ENCODE measurements at regions not wholly inside any gene's neighbourhood (a gene's known extent, or its start where the extent isn't known, plus 50 kb on each side); places are given as distances from the start of the nearest gene placed in this dataset.

DNA sequence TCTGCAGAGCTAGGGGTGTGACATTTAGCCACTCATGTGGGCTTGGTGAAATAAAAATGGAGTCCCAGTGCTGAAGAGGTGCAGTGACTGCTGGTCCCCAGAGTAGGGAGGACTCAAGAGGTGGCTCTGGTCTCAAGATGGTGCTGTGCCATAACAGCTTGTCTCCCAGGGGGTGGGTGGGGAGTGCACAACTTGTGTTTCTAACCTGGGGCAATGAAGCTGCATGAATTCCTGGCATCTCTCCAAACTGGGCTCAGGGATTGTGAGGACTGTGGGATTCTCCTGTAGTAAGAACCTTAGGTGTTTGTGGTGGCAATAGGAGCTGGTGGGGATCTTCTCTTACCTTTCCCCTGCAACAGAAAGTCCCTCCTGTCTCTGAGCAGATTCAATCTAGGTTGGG lies 278.9 kb upstream of the SFRP2 start:
- H3K4me1 Mint-ChIP-seq: no peaks in the 10 kb centered on the region
- no peak overlapping the region for H3K27ac Mint-ChIP-seq
- CTCF ChIA-PET (ENCODE audit: partially characterized antibody): no interaction called here
- Histone ChIP-seq H3K4me1 (ENCODE audit: insufficient read depth, low read length) (no peaks in the 10 kb centered on the region), H3K4me3 (ENCODE audit: low read length in 2 of 2) (no peak overlapping the region), H3K27me3 (ENCODE audit: insufficient read depth, low read length) (no peaks in the 10 kb centered on the region), H3K36me3 (ENCODE audit: insufficient read depth, low read length) (no peaks in the 10 kb centered on the region), H3K9me3 (ENCODE audit: control insufficient read depth in 1 of 2, low read length in 2 of 2) (no peaks in the 10 kb centered on the region), H3K27ac (ENCODE audit: low read depth, low read length) (no peak overlapping the region)
- POLR2A ChIA-PET (ENCODE audit: partially characterized antibody): no interaction called here
- H3K9me3 Mint-ChIP-seq: peaks cover 7 to 35% (median 22%) of the 10 kb centered on the region in 8 donors
- intact Hi-C loops (cut with micrococcal nuclease): no loop called here
- H3K27me3 Mint-ChIP-seq: peaks cover 1 to 7% of the 10 kb centered on the region in 2 donors
- no peak overlapping the region for H3K4me3 Mint-ChIP-seq
- H3K36me3 Mint-ChIP-seq: peaks cover 0 to 4% of the 10 kb centered on the region in 2 donors
- no peak for DNase-seq

DNA sequence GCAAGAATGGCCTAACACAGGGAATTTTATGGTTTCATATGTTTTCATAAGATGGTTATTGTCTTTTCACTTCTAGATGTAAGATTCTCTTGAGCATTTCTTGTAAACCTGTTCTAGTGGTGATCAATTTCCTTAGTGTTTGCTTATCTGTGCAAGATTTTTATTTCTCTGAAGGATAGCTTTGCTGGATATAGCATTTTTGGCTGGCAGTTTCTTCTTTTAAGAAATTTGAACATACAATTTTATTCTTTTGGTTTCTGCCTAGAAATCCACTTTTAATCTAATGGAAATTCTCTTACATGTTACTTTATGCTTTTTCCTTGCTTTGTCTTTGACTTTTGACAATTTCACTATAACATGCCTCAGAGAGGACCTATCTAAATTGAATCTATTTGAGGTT lies 276.5 kb upstream of the SFRP2 start:
- Histone ChIP-seq H3K4me3 (ENCODE audit: low read length in 2 of 2) (no peak overlapping the region), H3K27me3 (ENCODE audit: insufficient read depth, low read length) (no peaks in the 10 kb centered on the region), H3K4me1 (ENCODE audit: insufficient read depth, low read length) (no peaks in the 10 kb centered on the region), H3K9me3 (ENCODE audit: control insufficient read depth in 1 of 2, low read length in 2 of 2) (peaks cover 0 to 4% of the 10 kb centered on the region in 2 donors), H3K27ac (ENCODE audit: low read depth, low read length) (no peak overlapping the region), H3K36me3 (ENCODE audit: insufficient read depth, low read length) (no peaks in the 10 kb centered on the region)
- Mint-ChIP-seq H3K27me3 (peaks cover 0 to 3% of the 10 kb centered on the region in 2 donors), H3K36me3 (peaks cover 0 to 4% of the 10 kb centered on the region in 2 donors), H3K9me3 (peaks cover 6 to 35% (median 22%) of the 10 kb centered on the region in 8 donors), H3K4me1 (no peaks in the 10 kb centered on the region), H3K27ac (no peak overlapping the region), H3K4me3 (no peak overlapping the region)
- intact Hi-C loops (cut with micrococcal nuclease): no loop called here
- no peak for DNase-seq
- ChIA-PET POLR2A (ENCODE audit: partially characterized antibody) (no interaction called here), CTCF (ENCODE audit: partially characterized antibody) (no interaction called here)

DNA sequence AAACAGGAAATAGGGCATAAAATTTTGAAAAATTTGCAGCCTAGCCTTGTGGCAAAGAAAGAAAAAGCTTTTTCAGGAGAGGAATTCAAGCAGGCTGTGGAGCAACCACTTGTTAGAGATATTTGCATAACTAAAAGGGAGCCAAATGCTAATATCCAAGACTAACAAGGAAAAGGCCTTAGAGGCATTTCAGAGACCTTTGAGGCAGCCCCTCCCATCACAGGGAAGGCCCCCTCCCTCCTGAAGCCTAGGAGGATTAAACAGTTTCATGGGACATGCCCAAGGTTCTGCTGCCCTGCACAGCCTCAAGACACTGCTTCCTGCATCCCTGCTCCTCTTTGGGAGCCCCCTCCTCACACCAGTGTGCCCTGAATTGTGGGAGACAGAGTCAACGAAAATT lies 275.4 kb upstream of the SFRP2 start:
- CTCF ChIA-PET (ENCODE audit: partially characterized antibody): no interaction called here
- Mint-ChIP-seq H3K27ac (no peak overlapping the region), H3K4me1 (no peaks in the 10 kb centered on the region), H3K27me3 (peaks cover 0 to 3% of the 10 kb centered on the region in 2 donors), H3K36me3 (peaks cover 0 to 4% of the 10 kb centered on the region in 2 donors), H3K4me3 (no peak overlapping the region), H3K9me3 (peaks cover 6 to 35% (median 22%) of the 10 kb centered on the region in 8 donors)
- POLR2A ChIA-PET (ENCODE audit: partially characterized antibody): no interaction called here
- Histone ChIP-seq H3K27me3 (ENCODE audit: insufficient read depth, low read length) (no peaks in the 10 kb centered on the region), H3K9me3 (ENCODE audit: control insufficient read depth in 1 of 2, low read length in 2 of 2) (peaks cover 0 to 4% of the 10 kb centered on the region in 2 donors), H3K36me3 (ENCODE audit: insufficient read depth, low read length) (no peaks in the 10 kb centered on the region), H3K27ac (ENCODE audit: low read depth, low read length) (no peak overlapping the region), H3K4me3 (ENCODE audit: low read length in 2 of 2) (no peak overlapping the region), H3K4me1 (ENCODE audit: insufficient read depth, low read length) (no peaks in the 10 kb centered on the region)
- no peak for DNase-seq
- intact Hi-C loops (cut with micrococcal nuclease): no loop called here

DNA sequence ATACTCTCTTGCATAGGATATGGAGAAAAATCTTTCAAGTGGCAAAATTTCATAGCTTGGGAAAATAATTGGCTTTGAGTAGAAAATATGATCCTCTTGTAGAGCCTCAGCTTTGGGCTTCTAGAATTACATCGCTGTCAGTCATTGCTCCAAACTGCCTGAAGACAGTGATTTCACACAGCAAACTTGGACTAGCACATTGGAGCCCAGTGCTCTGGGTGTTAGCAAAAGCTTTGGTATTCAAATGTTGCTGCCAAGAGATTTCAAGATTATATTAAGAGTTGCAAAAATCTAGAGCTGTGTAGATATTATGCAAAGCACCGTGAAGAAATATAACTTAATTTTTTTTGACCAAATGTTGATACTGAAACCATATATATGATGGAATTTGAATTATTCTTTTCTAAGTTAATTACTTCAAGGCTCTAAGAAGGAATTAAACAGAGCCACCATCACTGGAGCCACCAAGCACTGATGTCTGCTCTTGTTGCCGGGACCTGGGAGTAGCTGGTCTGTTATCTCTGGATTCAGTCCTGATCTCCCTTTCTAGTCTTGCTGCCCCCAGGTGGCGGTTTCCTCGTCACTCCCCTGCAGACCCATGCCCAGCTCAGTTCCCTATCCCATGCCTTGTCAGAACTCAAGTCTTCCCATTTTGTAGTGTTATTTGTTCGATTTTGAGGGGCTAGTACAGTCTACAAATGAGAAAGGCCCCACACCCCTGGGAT lies 260.7 kb upstream of the SFRP2 start:
- CTCF ChIA-PET (ENCODE audit: partially characterized antibody): interaction anchor here (1.1 to 1.5 kb wide), 2 partner anchors 10 to 264 kb away, joined by 3 to 6 read pairs; no protein-coding TSS in a partner anchor
- no peaks in the 10 kb centered on the region for H3K27me3 ChIP-seq (ENCODE audit: insufficient read depth, low read length)
- H3K36me3 Mint-ChIP-seq: no peaks in the 10 kb centered on the region
- POLR2A ChIA-PET (ENCODE audit: partially characterized antibody): no interaction called here
- H3K9me3 Mint-ChIP-seq: peaks cover 2 to 21% (median 15%) of the 10 kb centered on the region in 8 donors
- no peaks in the 10 kb centered on the region for H3K4me1 ChIP-seq (ENCODE audit: insufficient read depth, low read length)
- peaks cover 2 to 6% of the 10 kb centered on the region in 2 donors for H3K27me3 Mint-ChIP-seq
- H3K4me3 Mint-ChIP-seq: no peak overlapping the region
- no peak overlapping the region for H3K4me3 ChIP-seq (ENCODE audit: low read length in 2 of 2)
- intact Hi-C loops (cut with micrococcal nuclease): no loop called here
- H3K4me1 Mint-ChIP-seq: peaks cover 0 to 2% (median 0%) of the 10 kb centered on the region in 4 donors
- no peaks in the 10 kb centered on the region for H3K9me3 ChIP-seq (ENCODE audit: control insufficient read depth in 1 of 2, low read length in 2 of 2)
- H3K36me3 ChIP-seq (ENCODE audit: insufficient read depth, low read length): no peaks in the 10 kb centered on the region
- no peak overlapping the region for H3K27ac ChIP-seq (ENCODE audit: low read depth, low read length)
- no peak overlapping the region for H3K27ac Mint-ChIP-seq
- no peak for DNase-seq

GRCh38 chr4:154047733-154048132 lies 258.9 kb upstream of the SFRP2 start:
- no peaks in the 10 kb centered on the region for H3K27me3 ChIP-seq (ENCODE audit: insufficient read depth, low read length)
- H3K36me3 Mint-ChIP-seq: no peaks in the 10 kb centered on the region
- ChIA-PET POLR2A (ENCODE audit: partially characterized antibody) (no interaction called here), CTCF (ENCODE audit: partially characterized antibody) (no interaction called here)
- H3K9me3 Mint-ChIP-seq: peaks cover under 1 to 5% (median 3%) of the 10 kb centered on the region in 8 donors
- H3K27ac Mint-ChIP-seq: no peak overlapping the region
- H3K27me3 Mint-ChIP-seq: peaks cover 2 to 6% of the 10 kb centered on the region in 2 donors
- H3K9me3 ChIP-seq (ENCODE audit: control insufficient read depth in 1 of 2, low read length in 2 of 2): no peaks in the 10 kb centered on the region
- no peak overlapping the region for H3K4me3 ChIP-seq (ENCODE audit: low read length in 2 of 2)
- H3K4me1 ChIP-seq (ENCODE audit: insufficient read depth, low read length): no peaks in the 10 kb centered on the region
- no peaks in the 10 kb centered on the region for H3K36me3 ChIP-seq (ENCODE audit: insufficient read depth, low read length)
- peaks cover 0 to 2% (median 0%) of the 10 kb centered on the region in 4 donors for H3K4me1 Mint-ChIP-seq
- intact Hi-C loops (cut with micrococcal nuclease): no loop called here
- no peak overlapping the region for H3K4me3 Mint-ChIP-seq
- DNase-seq: no peak
- no peak overlapping the region for H3K27ac ChIP-seq (ENCODE audit: low read depth, low read length)

DNA sequence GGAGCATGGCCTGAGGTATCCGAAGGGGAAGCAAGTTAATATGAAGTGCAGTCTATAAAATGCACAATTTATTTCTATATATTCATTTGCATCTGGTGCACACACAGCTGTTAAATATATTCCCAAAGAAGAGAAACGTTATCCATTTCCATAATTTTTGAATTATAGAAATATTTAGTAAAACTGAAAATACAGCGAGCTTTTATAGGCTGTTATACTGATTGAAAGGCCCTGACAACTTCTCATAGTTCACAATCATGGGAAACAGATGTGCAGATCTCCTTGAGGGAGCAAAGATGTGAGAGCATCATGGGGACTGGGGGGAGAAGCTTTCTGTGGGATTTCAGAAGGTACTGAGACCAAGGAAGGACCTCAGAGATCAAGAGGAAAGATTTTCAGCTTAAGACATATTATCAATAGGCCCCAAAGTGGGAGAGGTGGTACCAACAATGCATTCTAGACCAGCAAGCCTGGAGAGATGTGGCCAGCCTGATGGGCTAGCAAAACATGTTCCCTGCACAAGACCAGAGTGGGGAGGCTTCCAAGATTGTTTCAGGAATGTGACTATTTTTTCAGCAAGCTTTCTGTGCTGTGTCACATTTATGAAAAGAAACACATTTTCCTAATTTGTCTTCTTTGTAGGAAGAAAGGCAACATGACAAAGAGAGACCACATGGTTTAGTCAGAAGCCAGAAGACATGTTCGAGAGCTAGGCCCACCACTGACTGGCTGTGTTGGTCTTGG lies 256.0 kb upstream of the SFRP2 start:
- CTCF ChIA-PET (ENCODE audit: partially characterized antibody): no interaction called here
- Histone ChIP-seq H3K9me3 (ENCODE audit: control insufficient read depth in 1 of 2, low read length in 2 of 2) (no peaks in the 10 kb centered on the region), H3K4me3 (ENCODE audit: low read length in 2 of 2) (no peak overlapping the region), H3K27ac (ENCODE audit: low read depth, low read length) (no peak overlapping the region), H3K36me3 (ENCODE audit: insufficient read depth, low read length) (no peaks in the 10 kb centered on the region), H3K4me1 (ENCODE audit: insufficient read depth, low read length) (no peaks in the 10 kb centered on the region), H3K27me3 (ENCODE audit: insufficient read depth, low read length) (no peaks in the 10 kb centered on the region)
- Mint-ChIP-seq H3K27me3 (peaks cover under 1 to 9% of the 10 kb centered on the region in 2 donors), H3K4me1 (peaks cover 0 to 2% (median 0%) of the 10 kb centered on the region in 4 donors), H3K36me3 (no peaks in the 10 kb centered on the region), H3K9me3 (no peaks in the 10 kb centered on the region), H3K4me3 (no peak overlapping the region), H3K27ac (no peak overlapping the region)
- no peak for DNase-seq
- intact Hi-C loops (cut with micrococcal nuclease): no loop called here
- POLR2A ChIA-PET (ENCODE audit: partially characterized antibody): no interaction called here

GRCh38 chr4:154044108-154044531 lies 255.2 kb upstream of the SFRP2 start:
- no peaks in the 10 kb centered on the region for H3K9me3 Mint-ChIP-seq
- POLR2A ChIA-PET (ENCODE audit: partially characterized antibody): no interaction called here
- intact Hi-C loops (cut with micrococcal nuclease): no loop called here
- CTCF ChIA-PET (ENCODE audit: partially characterized antibody): no interaction called here
- Histone ChIP-seq H3K36me3 (ENCODE audit: insufficient read depth, low read length) (no peaks in the 10 kb centered on the region), H3K27ac (ENCODE audit: low read depth, low read length) (no peak overlapping the region), H3K27me3 (ENCODE audit: insufficient read depth, low read length) (no peaks in the 10 kb centered on the region), H3K4me3 (ENCODE audit: low read length in 2 of 2) (no peak overlapping the region), H3K9me3 (ENCODE audit: control insufficient read depth in 1 of 2, low read length in 2 of 2) (no peaks in the 10 kb centered on the region), H3K4me1 (ENCODE audit: insufficient read depth, low read length) (no peaks in the 10 kb centered on the region)
- H3K27me3 Mint-ChIP-seq: peaks cover 0 to 9% of the 10 kb centered on the region in 2 donors
- no peaks in the 10 kb centered on the region for H3K36me3 Mint-ChIP-seq
- H3K4me1 Mint-ChIP-seq: peaks cover 0 to 2% (median 0%) of the 10 kb centered on the region in 4 donors
- no peak overlapping the region for H3K27ac Mint-ChIP-seq
- H3K4me3 Mint-ChIP-seq: no peak overlapping the region
- no peak for DNase-seq
